ENCODE measurements at regions not wholly inside any gene's neighbourhood (a gene's known extent, or its start where the extent isn't known, plus 50 kb on each side); places are given as distances from the start of the nearest gene placed in this dataset.

GRCh38 chr12:127507341-127507740, 759.6 kb upstream of the TMEM132C start:
- peaks cover 3% of the 10 kb centered on the region for H3K27me3 Mint-ChIP-seq
- CTCF ChIA-PET = no interaction called here
- no peak overlapping the region for H3K4me3 Mint-ChIP-seq
- H3K9me3 Mint-ChIP-seq = peaks cover 4% of the 10 kb centered on the region
- no peak for DNase-seq
- H3K4me1 Mint-ChIP-seq (ENCODE audit: low read depth) = no peaks in the 10 kb centered on the region
- intact Hi-C loops (cut with micrococcal nuclease) = no loop called here
- ATAC-seq = no peak
- no peaks in the 10 kb centered on the region for H3K36me3 Mint-ChIP-seq (ENCODE audit: low read depth)
- POLR2A ChIA-PET = no interaction called here
- no peak for TF ChIP-seq CTCF (IDR thresholded peaks at IDR 0.05)
- H3K27ac Mint-ChIP-seq = no peak overlapping the region

GRCh38 chr12:127509066-127509778, 757.7 kb upstream of the TMEM132C start:
- ATAC-seq (no peak), DNase-seq (no peak)
- POLR2A ChIA-PET = no interaction called here
- Mint-ChIP-seq H3K36me3 (ENCODE audit: low read depth) (no peaks in the 10 kb centered on the region), H3K27me3 (peaks cover 3% of the 10 kb centered on the region), H3K9me3 (peaks cover 8% of the 10 kb centered on the region), H3K4me3 (no peak overlapping the region), H3K4me1 (ENCODE audit: low read depth) (no peaks in the 10 kb centered on the region), H3K27ac (no peak overlapping the region)
- intact Hi-C loops (cut with micrococcal nuclease) = no loop called here
- CTCF ChIA-PET = no interaction called here
- no peak for TF ChIP-seq CTCF (IDR thresholded peaks at IDR 0.05)

- POLR2A ChIA-PET = no interaction called here
- Mint-ChIP-seq H3K27me3 (peaks cover 3% of the 10 kb centered on the region), H3K27ac (no peak overlapping the region), H3K36me3 (ENCODE audit: low read depth) (no peaks in the 10 kb centered on the region), H3K4me1 (ENCODE audit: low read depth) (no peaks in the 10 kb centered on the region), H3K4me3 (no peak overlapping the region), H3K9me3 (peaks cover 4% of the 10 kb centered on the region)
- CTCF ChIA-PET = no interaction called here
- intact Hi-C loops (cut with micrococcal nuclease) = no loop called here
- no peak for TF ChIP-seq CTCF (IDR thresholded peaks at IDR 0.05)
- DNase-seq (no peak), ATAC-seq (no peak)
Observed at GRCh38 chr12:127515941-127516340, 751.0 kb upstream of the TMEM132C start.

GRCh38 chr12:127516467-127516866, 750.5 kb upstream of the TMEM132C start:
- Mint-ChIP-seq H3K4me3 (no peak overlapping the region), H3K27ac (no peak overlapping the region), H3K4me1 (ENCODE audit: low read depth) (no peaks in the 10 kb centered on the region), H3K27me3 (peaks cover 2% of the 10 kb centered on the region), H3K36me3 (ENCODE audit: low read depth) (no peaks in the 10 kb centered on the region), H3K9me3 (peaks cover 4% of the 10 kb centered on the region)
- no peak for TF ChIP-seq CTCF (IDR thresholded peaks at IDR 0.05)
- no peak for DNase-seq
- POLR2A ChIA-PET = no interaction called here
- intact Hi-C loops (cut with micrococcal nuclease) = no loop called here
- CTCF ChIA-PET = no interaction called here
- ATAC-seq = no peak

GRCh38 chr12:127519779-127520178, 747.2 kb upstream of the TMEM132C start:
- intact Hi-C loops (cut with micrococcal nuclease) = no loop called here
- Mint-ChIP-seq H3K4me3 (no peak overlapping the region), H3K27ac (no peak overlapping the region), H3K9me3 (no peaks in the 10 kb centered on the region), H3K36me3 (ENCODE audit: low read depth) (no peaks in the 10 kb centered on the region), H3K4me1 (ENCODE audit: low read depth) (no peaks in the 10 kb centered on the region), H3K27me3 (no peaks in the 10 kb centered on the region)
- ChIA-PET CTCF (no interaction called here), POLR2A (no interaction called here)
- DNase-seq (no peak), ATAC-seq (no peak)
- TF ChIP-seq CTCF (IDR thresholded peaks at IDR 0.05) = no peak
